B cell (primary cell): ENCODE measurements at regions not wholly inside any gene's neighbourhood (a gene's known extent, or its start where the extent isn't known, plus 50 kb on each side); places are given as distances from the start of the nearest gene placed in this dataset.

Experiments used
- ATAC-seq: fragments of 200-7000 bp; cut with Tn5 transposase; one replicate; pipeline ENCODE4 v1.10.0; 2021; ENCODE audit warnings: low read depth, mild to moderate bottlenecking, moderate number of reproducible peaks, moderate library complexity
- CTCF ChIA-PET: fragments of 350-600 bp; sonication (Branson Sonifier 250); formaldehyde crosslinking; loops from one replicate; lab custom pipeline; 2021; ENCODE audit warnings: antibody characterized with exemption, inconsistent platforms; lab: Charles Lee
- POLR2A ChIA-PET: fragments of 350-600 bp; sonication (Branson Sonifier 250); formaldehyde crosslinking; loops from one replicate; lab custom pipeline; 2021; ENCODE audit warnings: antibody characterized with exemption; lab: Charles Lee
- DNase-seq: peaks from one replicate; pipeline ENCODE4 v3.0.0; 2013
- H2AFZ ChIP-seq: 2 replicates; pipeline ENCODE4 v1.6.1; 2012; ENCODE audit warnings: mild to moderate bottlenecking, low read depth, low read length; ENCODE audit not compliant: insufficient read depth, poor library complexity, severe bottlenecking
- H3K27ac ChIP-seq, 2 donors: 1 replicate in 1 of 2; 2 replicates in 1 of 2; pipeline ENCODE4 v1.5.1; 2012 to 2013; ENCODE audit warnings: low read length in 2 of 2, mild to moderate bottlenecking in 2 of 2, moderate library complexity in 1 of 2
- H3K27me3 ChIP-seq, 4 experiments: fragments of 200-600 bp in 1 of 4; sonication (generic) in 1 of 4; replicated peaks in 1 of 4; 1 replicate in 2 of 4; 2 replicates in 2 of 4; pipeline versions ENCODE4 v1.6.1 to v1.7.0; 2013 to 2016; ENCODE audit warnings: low read length in 3 of 4, mild to moderate bottlenecking in 2 of 4, mixed read lengths in 1 of 4, moderate library complexity in 1 of 4; ENCODE audit not compliant: insufficient read depth in 4 of 4, control insufficient read depth in 3 of 4; ENCODE audit errors: control extremely low read depth in 1 of 4
- H3K36me3 ChIP-seq, 2 experiments: replicated peaks in 1 of 2; 1 replicate in 1 of 2; 2 replicates in 1 of 2; pipeline versions ENCODE4 v1.6.1 to v1.7.1; 2013; ENCODE audit warnings: low read length in 1 of 2; ENCODE audit not compliant: insufficient read depth in 2 of 2, control insufficient read depth in 1 of 2; ENCODE audit errors: control extremely low read depth in 1 of 2, extremely low read depth in 1 of 2
- H3K4me1 ChIP-seq, 2 donors: fragments of 200-600 bp in 1 of 2; sonication (generic) in 1 of 2; 1 replicate in 1 of 2; 2 replicates in 1 of 2; pipeline versions ENCODE4 v1.5.1 to v1.6.1; 2013 to 2017; ENCODE audit warnings: low read length in 2 of 2; ENCODE audit not compliant: control insufficient read depth in 2 of 2, insufficient read depth in 2 of 2
- H3K4me2 ChIP-seq: replicated peaks from 2 replicates; pipeline ENCODE3; 2012; ENCODE audit warnings: mild to moderate bottlenecking, low read depth, low read length; ENCODE audit not compliant: poor library complexity, severe bottlenecking
- H3K4me3 ChIP-seq, 5 experiments: fragments of 200-600 bp in 1 of 5; sonication (generic) in 1 of 5; 1 replicate in 3 of 5; 2 replicates in 2 of 5; pipeline versions ENCODE4 v1.5.1 to v1.7.0; 2011 to 2016; ENCODE audit warnings: low read length in 4 of 5, mild to moderate bottlenecking in 4 of 5, low read depth in 2 of 5, control low read depth in 1 of 5, moderate library complexity in 1 of 5; ENCODE audit not compliant: insufficient read depth in 1 of 5; ENCODE audit errors: control extremely low read depth in 1 of 5, extremely low read depth in 1 of 5
- H3K79me2 ChIP-seq: fragments of 200-600 bp; sonication (generic); one replicate; pipeline ENCODE4 v1.6.0; 2016; ENCODE audit warnings: low read length; ENCODE audit not compliant: control insufficient read depth, insufficient read depth
- H3K9ac ChIP-seq: fragments of 200-600 bp; sonication (generic); 2 replicates; pipeline ENCODE4 v1.6.1; 2017; ENCODE audit warnings: mild to moderate bottlenecking, low read length, moderate library complexity
- H3K9me3 ChIP-seq, 3 donors: one replicate each; pipeline versions ENCODE4 v1.6.1 to v1.7.1; 2013; ENCODE audit warnings: low read length in 2 of 3; ENCODE audit not compliant: control insufficient read depth in 2 of 3, insufficient read depth in 1 of 3; ENCODE audit errors: control extremely low read depth in 1 of 3
- H4K20me1 ChIP-seq: 2 replicates; pipeline ENCODE4 v1.6.0; 2012; ENCODE audit warnings: mild to moderate bottlenecking, low read length; ENCODE audit not compliant: insufficient read depth, control insufficient read depth, poor library complexity, severe bottlenecking
- H3K27ac Mint-ChIP-seq: one replicate; pipeline ENCODE4 v1.8.0; 2021; ENCODE audit warnings: mixed read lengths
- H3K27me3 Mint-ChIP-seq: one replicate; pipeline ENCODE4 v1.8.0; 2021; ENCODE audit warnings: mixed read lengths
- H3K4me1 Mint-ChIP-seq: one replicate; pipeline ENCODE4 v1.8.0; 2021; ENCODE audit warnings: mixed read lengths
- H3K4me3 Mint-ChIP-seq: one replicate; pipeline ENCODE4 v1.8.0; 2021; ENCODE audit warnings: mixed read lengths
- H3K9me3 Mint-ChIP-seq: one replicate; pipeline ENCODE4 v1.8.0; 2022; ENCODE audit warnings: mixed read lengths; ENCODE audit not compliant: insufficient read depth
- CTCF ChIP-seq: fragments of 200-600 bp; IDR thresholded peaks from one replicate; pipeline ENCODE4 v1.8.0; 2022; ENCODE audit warnings: antibody characterized with exemption, mild to moderate bottlenecking
- EZH2 ChIP-seq: IDR thresholded peaks from 2 replicates; pipeline ENCODE4 v1.6.1; 2012; ENCODE audit warnings: borderline replicate concordance, low read depth, mild to moderate bottlenecking, moderate library complexity, low read length; ENCODE audit not compliant: insufficient read depth, poor library complexity, severe bottlenecking
- WGBS: methylation state at CpG from one replicate; pipeline ENCODE4 v1.1.5; 2013; ENCODE audit warnings: missing lambda C conversion rate; ENCODE audit not compliant: insufficient coverage; 5-methylcytosine and 5-hydroxymethylcytosine counted together
- intact Hi-C: fragments of 100-400 bp; cut with micrococcal nuclease; formaldehyde crosslinking; loops from one replicate; pipeline ENCODE4 v1.10.0; 2022

- H3K9ac ChIP-seq, result no peak overlapping the region
- intact Hi-C loops, result no loop called here
- Mint-ChIP-seq H3K9me3 (no peaks in the 10 kb centered on the region), H3K27ac (no peak overlapping the region), H3K4me3 (no peak overlapping the region), H3K27me3 (no peaks in the 10 kb centered on the region), H3K4me1 (no peaks in the 10 kb centered on the region)
- no peaks in the 10 kb centered on the region for H3K9me3 ChIP-seq
- H3K4me3 ChIP-seq, result no peak overlapping the region
- no peak for TF ChIP-seq EZH2
- TF ChIP-seq CTCF, result no peak
- H3K79me2 ChIP-seq, result no peaks in the 10 kb centered on the region
- ATAC-seq (no peak), DNase-seq (no peak)
- H3K27me3 ChIP-seq, result no peaks in the 10 kb centered on the region
- H3K27ac ChIP-seq, result no peak overlapping the region
- no peak overlapping the region for H2AFZ ChIP-seq
- H3K4me2 ChIP-seq, result no peak overlapping the region
- ChIA-PET CTCF (no interaction called here), POLR2A (no interaction called here)
- H3K36me3 ChIP-seq, result no peaks in the 10 kb centered on the region
- H3K4me1 ChIP-seq, result no peaks in the 10 kb centered on the region
- no peaks in the 10 kb centered on the region for H4K20me1 ChIP-seq
- WGBS, result 100% methylated on average over 1 of the region's 1 CpG
Measured at GRCh38 chr4:120352739-120353138, 286.1 kb upstream of the MAD2L1 start.

DNA sequence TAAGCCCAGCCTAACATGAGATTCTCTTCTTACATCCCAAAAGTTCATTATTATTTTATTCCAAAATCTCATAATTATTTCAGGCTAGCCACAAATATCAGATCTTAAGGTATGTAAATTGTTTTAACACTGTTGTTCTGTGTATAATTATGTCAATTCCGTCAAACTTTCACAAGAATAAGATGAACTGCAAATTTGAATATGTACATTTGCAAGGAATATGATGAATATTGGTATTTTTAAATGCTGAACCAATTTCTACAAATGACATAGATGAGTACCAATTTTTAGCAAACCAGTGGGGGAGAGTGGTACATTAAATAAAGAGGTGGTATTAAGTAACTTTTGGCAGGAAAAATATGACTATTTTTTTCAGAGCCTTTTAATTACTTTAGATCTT, 282.3 kb upstream of the MAD2L1 start:
- no peak for ATAC-seq
- no peak overlapping the region for H3K4me3 ChIP-seq
- H3K4me3 Mint-ChIP-seq, result no peak overlapping the region
- H3K4me2 ChIP-seq, result no peak overlapping the region
- ChIA-PET POLR2A (no interaction called here), CTCF (no interaction called here)
- H3K9me3 Mint-ChIP-seq, result no peaks in the 10 kb centered on the region
- H3K27me3 ChIP-seq, result no peaks in the 10 kb centered on the region
- no peaks in the 10 kb centered on the region for H3K9me3 ChIP-seq
- no peak overlapping the region for H3K27ac Mint-ChIP-seq
- H3K27ac ChIP-seq, result no peak overlapping the region
- DNase-seq, result no peak
- intact Hi-C loops, result no loop called here
- no peak overlapping the region for H2AFZ ChIP-seq
- no peaks in the 10 kb centered on the region for H3K79me2 ChIP-seq
- no peaks in the 10 kb centered on the region for H3K4me1 ChIP-seq
- H3K27me3 Mint-ChIP-seq, result no peaks in the 10 kb centered on the region
- H3K36me3 ChIP-seq, result no peaks in the 10 kb centered on the region
- no CpG with 5 or more reads among the region's 1 CpG for WGBS
- H3K9ac ChIP-seq, result no peak overlapping the region
- no peak for TF ChIP-seq EZH2
- TF ChIP-seq CTCF, result no peak
- H4K20me1 ChIP-seq, result no peaks in the 10 kb centered on the region
- no peaks in the 10 kb centered on the region for H3K4me1 Mint-ChIP-seq
